ENCODE measurements at regions not wholly inside any gene's neighbourhood (a gene's known extent, or its start where the extent isn't known, plus 50 kb on each side); places are given as distances from the start of the nearest gene placed in this dataset.

GRCh38 chr14:50006141-50006540, 110.2 kb downstream of the VCPKMT start:
- H3K9ac ChIP-seq (ENCODE audit: low read length in 5 of 5), result no peak overlapping the region
- H3K27ac ChIP-seq (ENCODE audit: low read depth, low read length), result no peak overlapping the region
- no peaks in the 10 kb centered on the region for H3K27me3 ChIP-seq (ENCODE audit: control insufficient read depth in 5 of 5, insufficient read depth in 4 of 5, low read length in 5 of 5)
- no peaks in the 10 kb centered on the region for H3K9me3 ChIP-seq (ENCODE audit: control insufficient read depth in 5 of 5, low read length in 5 of 5)
- no peak overlapping the region for H3K4me3 ChIP-seq (ENCODE audit: low read depth in 1 of 5, low read length in 5 of 5)
- no peaks in the 10 kb centered on the region for H3K36me3 ChIP-seq (ENCODE audit: control insufficient read depth in 5 of 5, insufficient read depth in 5 of 5, low read length in 5 of 5)
- H3K4me1 ChIP-seq (ENCODE audit: control insufficient read depth in 5 of 5, insufficient read depth in 5 of 5, low read length in 5 of 5), result peaks cover 6 to 31% (median 27%) of the 10 kb centered on the region in 5 donors

DNA sequence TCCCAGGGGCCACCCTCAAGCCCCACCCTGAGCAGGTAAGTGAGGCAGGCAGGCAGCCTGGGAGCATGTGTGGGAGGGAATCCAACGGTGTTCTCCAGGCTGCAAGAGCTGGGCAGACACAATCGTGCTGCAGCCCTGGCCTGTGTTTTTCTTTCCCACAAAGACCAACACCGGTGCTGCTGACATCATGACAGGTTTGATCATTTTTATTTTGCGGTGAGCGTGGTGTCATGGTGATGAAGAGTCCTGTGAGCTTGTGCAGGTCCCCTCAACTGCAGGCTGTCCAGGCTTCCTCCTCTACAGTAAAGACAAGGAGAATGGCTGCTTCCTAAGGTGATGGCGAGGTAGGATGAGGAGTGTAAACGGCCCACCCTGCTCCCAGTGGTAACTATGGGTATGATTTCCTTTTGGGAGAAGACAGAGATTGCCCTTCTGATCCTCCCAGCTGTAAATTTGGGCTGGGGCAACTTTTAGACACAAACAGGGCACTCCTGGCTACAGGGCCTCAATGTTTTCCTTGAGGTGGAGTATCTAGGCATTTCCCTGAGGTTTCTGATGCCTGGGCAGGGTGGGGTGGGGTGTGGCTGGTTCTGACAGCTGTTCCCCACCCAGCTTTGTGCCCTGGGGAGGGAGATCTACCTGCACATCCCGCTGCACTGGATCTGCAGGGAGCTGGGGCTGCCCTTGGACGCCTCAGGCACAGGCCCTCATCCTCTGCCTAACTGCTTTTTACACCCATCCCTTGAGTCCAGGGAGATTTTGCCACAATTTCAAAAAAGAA, 109.1 kb downstream of the VCPKMT start:
- H3K27me3 ChIP-seq (ENCODE audit: control insufficient read depth in 5 of 5, insufficient read depth in 4 of 5, low read length in 5 of 5), result no peaks in the 10 kb centered on the region
- no peaks in the 10 kb centered on the region for H3K36me3 ChIP-seq (ENCODE audit: control insufficient read depth in 5 of 5, insufficient read depth in 5 of 5, low read length in 5 of 5)
- H3K4me3 ChIP-seq (ENCODE audit: low read depth in 1 of 5, low read length in 5 of 5), result no peak overlapping the region
- no peak overlapping the region for H3K9ac ChIP-seq (ENCODE audit: low read length in 5 of 5)
- H3K27ac ChIP-seq (ENCODE audit: low read depth, low read length), result no peak overlapping the region
- H3K9me3 ChIP-seq (ENCODE audit: control insufficient read depth in 5 of 5, low read length in 5 of 5), result no peaks in the 10 kb centered on the region
- H3K4me1 ChIP-seq (ENCODE audit: control insufficient read depth in 5 of 5, insufficient read depth in 5 of 5, low read length in 5 of 5), result peaks cover 6 to 20% (median 17%) of the 10 kb centered on the region in 5 donors

- H3K36me3 ChIP-seq (ENCODE audit: control insufficient read depth in 5 of 5, insufficient read depth in 5 of 5, low read length in 5 of 5), result no peaks in the 10 kb centered on the region
- H3K9ac ChIP-seq (ENCODE audit: low read length in 5 of 5), result no peak overlapping the region
- no peaks in the 10 kb centered on the region for H3K9me3 ChIP-seq (ENCODE audit: control insufficient read depth in 5 of 5, low read length in 5 of 5)
- peaks cover 0 to 8% (median 5%) of the 10 kb centered on the region in 5 donors for H3K4me1 ChIP-seq (ENCODE audit: control insufficient read depth in 5 of 5, insufficient read depth in 5 of 5, low read length in 5 of 5)
- no peak overlapping the region for H3K4me3 ChIP-seq (ENCODE audit: low read depth in 1 of 5, low read length in 5 of 5)
- H3K27me3 ChIP-seq (ENCODE audit: control insufficient read depth in 5 of 5, insufficient read depth in 4 of 5, low read length in 5 of 5), result no peaks in the 10 kb centered on the region
- no peak overlapping the region for H3K27ac ChIP-seq (ENCODE audit: low read depth, low read length)
Observed at GRCh38 chr14:50008562-50008961, 107.8 kb downstream of the VCPKMT start.

GRCh38 chr14:50008974-50009373, 107.4 kb downstream of the VCPKMT start:
- Histone ChIP-seq H3K9ac (ENCODE audit: low read length in 5 of 5) (no peak overlapping the region), H3K9me3 (ENCODE audit: control insufficient read depth in 5 of 5, low read length in 5 of 5) (no peaks in the 10 kb centered on the region), H3K27ac (ENCODE audit: low read depth, low read length) (no peak overlapping the region), H3K4me1 (ENCODE audit: control insufficient read depth in 5 of 5, insufficient read depth in 5 of 5, low read length in 5 of 5) (peaks cover 0 to 4% (median 1%) of the 10 kb centered on the region in 5 donors), H3K36me3 (ENCODE audit: control insufficient read depth in 5 of 5, insufficient read depth in 5 of 5, low read length in 5 of 5) (no peaks in the 10 kb centered on the region), H3K4me3 (ENCODE audit: low read depth in 1 of 5, low read length in 5 of 5) (no peak overlapping the region), H3K27me3 (ENCODE audit: control insufficient read depth in 5 of 5, insufficient read depth in 4 of 5, low read length in 5 of 5) (no peaks in the 10 kb centered on the region)

GRCh38 chr14:50010752-50011151, 105.6 kb downstream of the VCPKMT start:
- Histone ChIP-seq H3K27me3 (ENCODE audit: control insufficient read depth in 5 of 5, insufficient read depth in 4 of 5, low read length in 5 of 5) (no peaks in the 10 kb centered on the region), H3K4me1 (ENCODE audit: control insufficient read depth in 5 of 5, insufficient read depth in 5 of 5, low read length in 5 of 5) (no peaks in the 10 kb centered on the region), H3K36me3 (ENCODE audit: control insufficient read depth in 5 of 5, insufficient read depth in 5 of 5, low read length in 5 of 5) (no peaks in the 10 kb centered on the region), H3K27ac (ENCODE audit: low read depth, low read length) (no peak overlapping the region), H3K9me3 (ENCODE audit: control insufficient read depth in 5 of 5, low read length in 5 of 5) (no peaks in the 10 kb centered on the region), H3K9ac (ENCODE audit: low read length in 5 of 5) (no peak overlapping the region), H3K4me3 (ENCODE audit: low read depth in 1 of 5, low read length in 5 of 5) (no peak overlapping the region)

DNA sequence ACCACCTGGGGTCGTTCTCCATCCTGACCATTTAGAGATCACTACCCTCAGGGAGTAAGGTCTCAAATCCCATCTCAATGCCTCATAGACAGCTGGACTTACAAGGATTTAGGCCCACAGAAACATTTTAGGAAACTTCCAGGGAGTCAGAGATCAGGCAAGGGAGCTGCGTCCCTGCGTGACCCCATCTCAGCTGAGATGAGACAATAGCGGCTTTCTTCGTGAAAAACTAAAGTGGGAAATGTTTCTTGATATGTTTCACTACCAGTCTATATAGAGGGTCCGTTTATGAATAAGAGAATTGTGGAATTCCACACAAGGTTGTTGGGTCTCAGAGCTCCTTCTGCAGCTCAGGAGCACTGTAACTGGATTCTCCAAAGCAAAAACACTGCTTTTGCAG, 105.1 kb downstream of the VCPKMT start:
- Histone ChIP-seq H3K27ac (ENCODE audit: low read depth, low read length) (no peak overlapping the region), H3K27me3 (ENCODE audit: control insufficient read depth in 5 of 5, insufficient read depth in 4 of 5, low read length in 5 of 5) (no peaks in the 10 kb centered on the region), H3K4me3 (ENCODE audit: low read depth in 1 of 5, low read length in 5 of 5) (no peak overlapping the region), H3K9me3 (ENCODE audit: control insufficient read depth in 5 of 5, low read length in 5 of 5) (no peaks in the 10 kb centered on the region), H3K4me1 (ENCODE audit: control insufficient read depth in 5 of 5, insufficient read depth in 5 of 5, low read length in 5 of 5) (no peaks in the 10 kb centered on the region), H3K9ac (ENCODE audit: low read length in 5 of 5) (no peak overlapping the region), H3K36me3 (ENCODE audit: control insufficient read depth in 5 of 5, insufficient read depth in 5 of 5, low read length in 5 of 5) (no peaks in the 10 kb centered on the region)

DNA sequence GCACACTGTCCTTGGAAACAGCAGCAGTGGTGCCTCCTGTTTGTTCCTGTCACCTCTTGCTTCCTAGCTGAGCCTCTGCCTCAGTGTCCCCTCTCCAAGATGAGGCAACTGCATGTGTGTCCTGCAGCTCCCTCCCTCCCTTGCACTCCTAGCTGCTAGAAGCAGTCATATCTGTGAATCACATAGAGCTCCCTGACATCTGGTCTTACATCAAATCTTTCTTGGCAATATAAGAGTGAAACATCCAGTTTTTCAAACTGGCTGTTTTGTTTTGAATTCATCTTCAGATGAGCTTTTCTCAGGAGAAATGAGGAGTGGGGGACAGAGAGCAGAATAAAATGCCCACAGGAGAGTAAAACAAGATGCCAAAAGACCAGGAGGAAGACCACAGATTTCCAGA, 103.7 kb downstream of the VCPKMT start:
- H3K4me1 ChIP-seq (ENCODE audit: control insufficient read depth in 5 of 5, insufficient read depth in 5 of 5, low read length in 5 of 5), result peaks cover 0 to under 1% (median 0%) of the 10 kb centered on the region in 5 donors
- no peak overlapping the region for H3K9ac ChIP-seq (ENCODE audit: low read length in 5 of 5)
- H3K27me3 ChIP-seq (ENCODE audit: control insufficient read depth in 5 of 5, insufficient read depth in 4 of 5, low read length in 5 of 5), result no peaks in the 10 kb centered on the region
- H3K9me3 ChIP-seq (ENCODE audit: control insufficient read depth in 5 of 5, low read length in 5 of 5), result no peaks in the 10 kb centered on the region
- no peak overlapping the region for H3K4me3 ChIP-seq (ENCODE audit: low read depth in 1 of 5, low read length in 5 of 5)
- H3K36me3 ChIP-seq (ENCODE audit: control insufficient read depth in 5 of 5, insufficient read depth in 5 of 5, low read length in 5 of 5), result no peaks in the 10 kb centered on the region
- H3K27ac ChIP-seq (ENCODE audit: low read depth, low read length), result no peak overlapping the region

GRCh38 chr14:50013198-50013918, 103.0 kb downstream of the VCPKMT start:
- H3K9ac ChIP-seq (ENCODE audit: low read length in 5 of 5), result no peak overlapping the region
- no peak overlapping the region for H3K4me3 ChIP-seq (ENCODE audit: low read depth in 1 of 5, low read length in 5 of 5)
- peaks cover 4 to 7% (median 5%) of the 10 kb centered on the region in 5 donors for H3K4me1 ChIP-seq (ENCODE audit: control insufficient read depth in 5 of 5, insufficient read depth in 5 of 5, low read length in 5 of 5)
- no peak overlapping the region for H3K27ac ChIP-seq (ENCODE audit: low read depth, low read length)
- no peaks in the 10 kb centered on the region for H3K9me3 ChIP-seq (ENCODE audit: control insufficient read depth in 5 of 5, low read length in 5 of 5)
- no peaks in the 10 kb centered on the region for H3K27me3 ChIP-seq (ENCODE audit: control insufficient read depth in 5 of 5, insufficient read depth in 4 of 5, low read length in 5 of 5)
- H3K36me3 ChIP-seq (ENCODE audit: control insufficient read depth in 5 of 5, insufficient read depth in 5 of 5, low read length in 5 of 5), result no peaks in the 10 kb centered on the region

GRCh38 chr14:50013934-50014333, 102.4 kb downstream of the VCPKMT start:
- no peaks in the 10 kb centered on the region for H3K27me3 ChIP-seq (ENCODE audit: control insufficient read depth in 5 of 5, insufficient read depth in 4 of 5, low read length in 5 of 5)
- H3K9me3 ChIP-seq (ENCODE audit: control insufficient read depth in 5 of 5, low read length in 5 of 5), result no peaks in the 10 kb centered on the region
- H3K36me3 ChIP-seq (ENCODE audit: control insufficient read depth in 5 of 5, insufficient read depth in 5 of 5, low read length in 5 of 5), result no peaks in the 10 kb centered on the region
- no peak overlapping the region for H3K27ac ChIP-seq (ENCODE audit: low read depth, low read length)
- H3K4me3 ChIP-seq (ENCODE audit: low read depth in 1 of 5, low read length in 5 of 5), result no peak overlapping the region
- no peak overlapping the region for H3K9ac ChIP-seq (ENCODE audit: low read length in 5 of 5)
- H3K4me1 ChIP-seq (ENCODE audit: control insufficient read depth in 5 of 5, insufficient read depth in 5 of 5, low read length in 5 of 5), result peaks cover 4 to 12% (median 10%) of the 10 kb centered on the region in 5 donors

DNA sequence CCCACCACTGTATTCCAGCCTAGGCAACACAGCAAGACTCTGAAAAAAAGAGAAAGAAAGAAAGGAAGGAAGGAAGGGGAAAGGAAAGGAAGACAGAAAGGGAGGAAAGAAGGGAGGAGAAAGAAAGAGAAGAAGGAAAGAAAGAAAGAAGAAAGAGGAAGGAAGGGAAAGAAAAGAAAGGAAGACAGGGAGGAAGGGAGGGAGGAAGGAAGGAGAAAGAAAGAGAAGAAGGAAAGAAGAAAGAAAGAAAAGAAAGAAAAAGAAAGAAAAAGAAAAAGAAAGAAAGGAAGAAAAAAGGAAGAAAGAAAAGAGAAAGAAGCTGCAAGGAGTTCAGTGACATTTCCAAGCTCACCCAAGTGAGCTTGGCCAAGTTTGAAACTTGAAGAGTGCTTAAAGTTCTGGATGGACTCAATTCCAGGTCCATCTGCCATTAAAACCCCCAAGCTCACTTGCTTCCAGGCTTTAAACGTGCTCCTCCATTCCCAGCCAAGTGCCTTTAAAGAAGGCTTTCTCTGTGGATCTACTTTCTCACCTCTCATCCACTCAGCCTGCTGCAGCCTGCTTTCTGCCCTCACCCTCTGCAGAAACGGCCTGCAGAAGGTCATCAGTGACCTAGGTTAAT, 101.5 kb downstream of the VCPKMT start:
- Histone ChIP-seq H3K27me3 (ENCODE audit: control insufficient read depth in 5 of 5, insufficient read depth in 4 of 5, low read length in 5 of 5) (no peaks in the 10 kb centered on the region), H3K9ac (ENCODE audit: low read length in 5 of 5) (no peak overlapping the region), H3K4me1 (ENCODE audit: control insufficient read depth in 5 of 5, insufficient read depth in 5 of 5, low read length in 5 of 5) (peaks cover 4 to 16% (median 10%) of the 10 kb centered on the region in 5 donors), H3K9me3 (ENCODE audit: control insufficient read depth in 5 of 5, low read length in 5 of 5) (peaks cover 0 to 3% (median 0%) of the 10 kb centered on the region in 5 donors), H3K4me3 (ENCODE audit: low read depth in 1 of 5, low read length in 5 of 5) (no peak overlapping the region), H3K27ac (ENCODE audit: low read depth, low read length) (no peak overlapping the region), H3K36me3 (ENCODE audit: control insufficient read depth in 5 of 5, insufficient read depth in 5 of 5, low read length in 5 of 5) (no peaks in the 10 kb centered on the region)

All from subcutaneous abdominal adipose tissue (tissue), 5 donors.